ENCODE measurements at regions not wholly inside any gene's neighbourhood (a gene's known extent, or its start where the extent isn't known, plus 50 kb on each side); places are given as distances from the start of the nearest gene placed in this dataset.

- Histone ChIP-seq H3K4me1 (ENCODE audit: control insufficient read depth in 1 of 2, insufficient read depth in 2 of 2, low read length in 2 of 2) (no peaks in the 10 kb centered on the region), H3K4me2 (replicated peaks; ENCODE audit: extremely low read depth, low read length, poor library complexity, severe bottlenecking) (no peak overlapping the region), H3K27me3 (ENCODE audit: control insufficient read depth in 2 of 2, insufficient read depth in 2 of 2, low read length in 2 of 2) (no peaks in the 10 kb centered on the region), H3K9me3 (replicated peaks in 1 of 2; ENCODE audit: control insufficient read depth in 1 of 2, insufficient read depth in 1 of 2, low read length in 2 of 2) (no peaks in the 10 kb centered on the region), H3K27ac (ENCODE audit: low read depth in 1 of 2, low read length in 2 of 2) (no peak overlapping the region), H3K36me3 (replicated peaks in 1 of 2; ENCODE audit: control insufficient read depth in 1 of 2, insufficient read depth in 2 of 2, low read length in 2 of 2) (no peaks in the 10 kb centered on the region), H3K4me3 (replicated peaks in 1 of 3; ENCODE audit: low read depth in 2 of 3, low read length in 3 of 3) (no peak overlapping the region), H3K9ac (ENCODE audit: insufficient read depth, low read length, poor library complexity, severe bottlenecking) (no peak overlapping the region), H4K20me1 (ENCODE audit: insufficient read depth, low read length) (no peaks in the 10 kb centered on the region), H3K79me2 (ENCODE audit: insufficient read depth, low read length) (no peaks in the 10 kb centered on the region), H2AFZ (ENCODE audit: insufficient read depth, low read depth, low read length, poor library complexity, severe bottlenecking) (no peak overlapping the region)
- Mint-ChIP-seq H3K36me3 (no peaks in the 10 kb centered on the region), H3K9me3 (peaks cover 0 to 3% (median 2%) of the 10 kb centered on the region in 7 donors), H3K4me1 (no peaks in the 10 kb centered on the region), H3K27ac (no peak overlapping the region), H3K27me3 (ENCODE audit: low read depth in 3 of 3) (peaks cover 0 to 2% (median 0%) of the 10 kb centered on the region in 3 donors), H3K4me3 (no peak overlapping the region)
- TF ChIP-seq CTCF (IDR thresholded peaks at IDR 0.05), result no peak
- WGBS (ENCODE audit: insufficient coverage), result 20% methylated on average over 1 of the region's 4 CpGs
- intact Hi-C loops (cut with micrococcal nuclease), result no loop called here
- DNase-seq, result no peak
These were observed 148.1 kb upstream of the MIS18BP1 start for GRCh38 chr14:45400950-45401640.

DNA sequence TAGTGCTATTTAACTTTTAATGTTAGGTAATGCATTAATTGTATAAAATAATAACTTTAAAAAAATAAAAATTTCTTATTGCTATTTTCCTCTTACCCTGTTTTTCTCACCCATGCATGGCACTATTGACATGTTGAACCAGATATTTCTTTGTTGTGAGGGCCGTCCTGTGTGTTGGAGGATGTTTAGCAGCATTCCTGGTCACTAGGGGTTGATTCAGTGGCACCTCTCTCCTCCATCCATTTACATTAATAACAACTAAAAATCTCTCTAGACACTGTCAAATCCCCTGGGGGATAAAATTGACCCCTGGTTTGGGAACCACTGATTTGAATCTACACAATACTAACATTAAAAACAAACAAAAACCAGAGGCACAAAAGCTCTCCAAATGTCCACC lies 147.5 kb upstream of the MIS18BP1 start:
- peaks cover 0 to 3% (median 1%) of the 10 kb centered on the region in 7 donors for H3K9me3 Mint-ChIP-seq

More for the DNA sequence above, 147.5 kb upstream of the MIS18BP1 start:
- H3K27ac ChIP-seq (ENCODE audit: low read depth in 1 of 2, low read length in 2 of 2), result no peak overlapping the region
- no peaks in the 10 kb centered on the region for H3K4me1 ChIP-seq (ENCODE audit: control insufficient read depth in 1 of 2, insufficient read depth in 2 of 2, low read length in 2 of 2)
- intact Hi-C loops (cut with micrococcal nuclease), result no loop called here
- no peaks in the 10 kb centered on the region for H3K27me3 ChIP-seq (ENCODE audit: control insufficient read depth in 2 of 2, insufficient read depth in 2 of 2, low read length in 2 of 2)
- H3K4me3 ChIP-seq (replicated peaks in 1 of 3; ENCODE audit: low read depth in 2 of 3, low read length in 3 of 3), result no peak overlapping the region
- H2AFZ ChIP-seq (ENCODE audit: insufficient read depth, low read depth, low read length, poor library complexity, severe bottlenecking), result no peak overlapping the region
- Mint-ChIP-seq H3K27me3 (ENCODE audit: low read depth in 3 of 3) (peaks cover 0 to 2% (median 0%) of the 10 kb centered on the region in 3 donors), H3K4me1 (no peaks in the 10 kb centered on the region), H3K4me3 (no peak overlapping the region), H3K36me3 (no peaks in the 10 kb centered on the region), H3K27ac (no peak overlapping the region)
- H3K9me3 ChIP-seq (replicated peaks in 1 of 2; ENCODE audit: control insufficient read depth in 1 of 2, insufficient read depth in 1 of 2, low read length in 2 of 2), result no peaks in the 10 kb centered on the region
- DNase-seq, result no peak
- WGBS (ENCODE audit: insufficient coverage), result no CpG with 5 or more reads among the region's 1 CpG
- no peak overlapping the region for H3K4me2 ChIP-seq (replicated peaks; ENCODE audit: extremely low read depth, low read length, poor library complexity, severe bottlenecking)
- no peak for TF ChIP-seq CTCF (IDR thresholded peaks at IDR 0.05)
- H4K20me1 ChIP-seq (ENCODE audit: insufficient read depth, low read length), result no peaks in the 10 kb centered on the region
- H3K79me2 ChIP-seq (ENCODE audit: insufficient read depth, low read length), result no peaks in the 10 kb centered on the region
- H3K9ac ChIP-seq (ENCODE audit: insufficient read depth, low read length, poor library complexity, severe bottlenecking), result no peak overlapping the region
- no peaks in the 10 kb centered on the region for H3K36me3 ChIP-seq (replicated peaks in 1 of 2; ENCODE audit: control insufficient read depth in 1 of 2, insufficient read depth in 2 of 2, low read length in 2 of 2)

Measured in CD14-positive monocyte (primary cell).